Right kidney (tissue), 1 donor: ENCODE measurements at regions not wholly inside any gene's neighbourhood (a gene's known extent, or its start where the extent isn't known, plus 50 kb on each side); places are given as distances from the start of the nearest gene placed in this dataset.

Experiments used
- DNase-seq: peaks from one replicate; pipeline ENCODE4 v3.0.0-alpha.2; 2016

DNA sequence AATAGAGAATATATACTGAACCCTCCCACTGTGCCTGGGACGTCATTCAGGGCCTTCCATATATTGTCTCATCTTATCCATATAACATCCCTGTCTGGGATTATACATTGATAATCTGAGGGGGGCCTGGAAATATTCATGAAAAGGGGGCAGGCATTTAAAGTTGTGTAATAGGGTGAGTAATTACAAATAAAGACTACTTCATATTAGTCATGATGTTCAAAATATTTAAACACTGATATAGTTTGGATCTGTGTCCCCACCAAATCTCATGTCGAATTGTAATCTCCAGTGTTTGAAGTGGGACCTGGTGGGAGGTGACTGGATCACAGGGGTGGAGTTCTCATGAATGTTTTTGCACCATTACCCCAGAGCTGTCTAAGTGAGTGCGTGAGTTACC, 97.8 kb downstream of the AQP9 start:
- no peak for DNase-seq

DNA sequence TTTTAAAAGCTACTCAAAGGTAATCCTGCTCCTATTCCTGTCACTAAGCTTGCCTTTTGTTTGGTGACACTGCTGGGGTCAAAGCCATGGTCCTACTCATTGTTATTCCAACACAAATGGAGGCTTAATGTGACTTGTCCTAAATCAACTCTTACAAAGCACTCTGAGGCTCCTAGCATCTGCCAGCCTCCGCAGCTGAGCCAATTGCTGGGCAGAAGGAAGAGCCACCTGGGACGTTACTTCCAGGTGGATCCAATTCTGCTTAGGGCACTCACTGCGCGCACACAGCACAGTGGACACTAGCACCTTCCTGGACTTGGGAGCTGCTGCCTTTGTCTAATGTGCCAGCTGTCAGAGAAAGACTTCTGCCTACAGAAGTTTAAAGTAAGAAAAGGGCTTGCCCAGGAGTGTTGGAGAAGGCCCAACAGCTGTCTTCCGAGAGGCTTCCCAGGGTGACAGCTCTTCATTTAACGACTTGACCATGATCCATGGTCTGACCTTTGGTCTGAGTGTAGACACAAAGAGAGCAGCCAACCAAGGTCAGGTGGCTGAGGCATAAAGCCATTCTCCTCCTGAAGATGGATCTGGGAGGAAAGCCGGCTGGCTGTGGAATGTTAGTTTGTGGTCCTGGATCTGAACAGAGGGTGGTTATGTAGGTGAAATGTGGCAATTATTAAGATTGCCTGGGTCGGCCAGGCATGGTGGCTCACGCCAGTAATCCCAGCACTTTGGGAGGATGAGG, 102.2 kb downstream of the AQP9 start:
- DNase-seq = no peak

GRCh38 chr15:58241872-58242271, 103.7 kb downstream of the AQP9 start:
- no peak for DNase-seq

DNA sequence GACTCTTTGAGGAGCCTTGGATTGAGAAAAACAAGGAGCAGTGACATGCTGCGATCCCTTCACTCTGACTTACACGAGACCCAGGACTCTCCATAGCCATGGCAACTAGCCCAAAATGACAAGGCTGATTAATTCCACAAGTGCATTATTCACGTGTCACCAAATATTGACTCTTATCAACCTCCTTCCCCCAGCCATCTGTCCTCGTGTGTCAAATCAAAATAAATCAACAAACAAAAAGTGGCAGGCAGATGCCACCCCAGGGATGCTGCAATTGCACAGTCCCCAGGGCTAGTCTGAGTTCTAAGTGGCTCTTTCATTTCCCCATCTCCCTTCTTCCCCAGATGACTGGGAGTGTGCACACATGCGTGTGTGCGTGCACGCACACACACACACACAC, 104.9 kb downstream of the AQP9 start:
- no peak for DNase-seq

- no peak for DNase-seq
These were observed 106.4 kb downstream of the AQP9 start for GRCh38 chr15:58244536-58244935.

DNA sequence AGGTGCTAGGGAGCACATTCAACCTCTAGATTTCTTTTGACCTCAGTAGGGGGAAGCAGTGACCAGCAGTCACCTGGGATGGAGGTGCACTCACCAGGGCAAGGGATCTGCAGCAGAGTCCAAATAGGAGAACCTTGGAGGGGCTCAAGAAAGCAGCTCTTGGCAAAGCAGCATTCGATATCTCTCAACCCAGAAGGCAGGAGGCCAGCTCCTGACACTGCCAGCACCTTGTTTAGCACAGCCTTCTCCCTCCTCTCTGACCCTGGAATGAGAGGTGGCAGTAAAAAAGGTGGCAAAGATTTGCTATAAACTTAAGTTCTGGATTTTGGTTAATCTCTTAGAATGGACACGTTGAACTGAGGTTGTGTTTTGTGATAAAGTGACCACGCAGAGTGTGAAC, 107.9 kb downstream of the AQP9 start:
- no peak for DNase-seq

- no peak for DNase-seq
These were observed 110.0 kb downstream of the AQP9 start for GRCh38 chr15:58247855-58248842.

DNA sequence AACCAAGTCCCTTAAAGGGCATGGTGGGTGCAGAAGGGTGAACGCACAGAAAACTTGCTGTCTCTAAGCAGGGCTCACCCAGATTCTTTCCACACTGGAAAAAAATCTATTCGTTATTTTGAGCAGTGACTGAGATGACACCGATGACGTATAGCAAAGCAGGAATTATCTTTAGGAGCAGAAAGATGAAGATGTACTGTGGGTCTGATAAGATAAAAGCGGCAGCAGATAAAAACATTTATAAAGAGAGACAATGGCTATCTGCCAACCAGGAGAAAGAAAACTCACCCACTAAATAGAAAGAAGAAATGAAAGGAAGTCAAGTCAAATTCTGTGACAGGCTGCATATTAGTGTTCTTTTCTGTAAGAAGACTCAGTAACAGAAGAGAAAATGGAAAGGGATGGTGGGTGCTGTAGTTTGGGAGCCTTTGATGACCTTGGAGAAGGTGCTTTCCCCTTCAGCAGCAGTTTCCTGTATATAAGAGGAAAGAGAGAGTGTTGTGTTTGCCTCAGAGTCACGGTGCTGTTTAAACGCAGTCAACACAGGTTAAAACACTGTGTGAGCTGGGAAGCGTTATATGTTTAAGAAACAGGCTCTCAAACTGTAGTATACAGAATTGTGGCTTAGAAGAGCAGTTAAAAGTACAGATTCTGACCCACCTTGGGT, 111.6 kb downstream of the AQP9 start:
- DNase-seq = no peak

DNA sequence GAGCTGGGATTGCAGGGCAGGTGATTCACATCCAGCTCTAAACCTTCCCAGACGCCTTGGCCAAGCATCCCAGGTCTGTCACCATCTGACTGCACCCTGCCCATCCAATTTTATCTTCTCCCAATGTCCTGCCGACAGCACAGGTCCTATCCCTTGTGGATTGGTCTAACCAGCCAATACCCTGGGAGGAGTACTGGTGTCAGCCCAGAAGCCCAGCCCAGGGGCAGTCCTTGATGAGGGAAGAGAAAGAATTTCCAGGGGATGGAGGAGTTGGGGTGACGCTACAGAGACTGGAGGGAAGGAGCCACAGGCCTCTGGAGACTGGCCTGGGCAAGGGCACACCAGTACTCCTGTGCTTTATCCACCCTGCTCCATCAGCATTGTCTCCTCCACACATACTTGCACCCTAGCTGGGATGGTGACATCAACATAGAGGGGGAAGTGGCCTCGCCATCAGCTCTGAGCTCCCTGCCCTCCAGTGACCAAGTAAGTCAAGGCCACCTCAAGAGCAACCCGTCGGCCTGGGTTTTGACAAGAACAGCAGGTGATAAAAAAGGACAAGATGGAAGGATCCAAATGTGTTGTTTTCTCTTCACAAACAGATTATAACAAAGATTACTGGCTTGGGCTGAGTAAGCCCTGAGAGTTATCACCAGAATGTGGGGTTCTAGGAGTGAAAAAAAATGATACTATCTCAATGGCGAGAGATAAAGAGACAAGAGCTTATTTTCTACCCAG, 114.6 kb downstream of the AQP9 start:
- no peak for DNase-seq

- DNase-seq = no peak
These were observed 119.7 kb downstream of the AQP9 start for GRCh38 chr15:58257776-58258325.

- no peak for DNase-seq
These were observed 120.5 kb downstream of the AQP9 start for GRCh38 chr15:58258501-58259292.

GRCh38 chr15:58260205-58260724, 122.1 kb downstream of the AQP9 start:
- no peak for DNase-seq

DNA sequence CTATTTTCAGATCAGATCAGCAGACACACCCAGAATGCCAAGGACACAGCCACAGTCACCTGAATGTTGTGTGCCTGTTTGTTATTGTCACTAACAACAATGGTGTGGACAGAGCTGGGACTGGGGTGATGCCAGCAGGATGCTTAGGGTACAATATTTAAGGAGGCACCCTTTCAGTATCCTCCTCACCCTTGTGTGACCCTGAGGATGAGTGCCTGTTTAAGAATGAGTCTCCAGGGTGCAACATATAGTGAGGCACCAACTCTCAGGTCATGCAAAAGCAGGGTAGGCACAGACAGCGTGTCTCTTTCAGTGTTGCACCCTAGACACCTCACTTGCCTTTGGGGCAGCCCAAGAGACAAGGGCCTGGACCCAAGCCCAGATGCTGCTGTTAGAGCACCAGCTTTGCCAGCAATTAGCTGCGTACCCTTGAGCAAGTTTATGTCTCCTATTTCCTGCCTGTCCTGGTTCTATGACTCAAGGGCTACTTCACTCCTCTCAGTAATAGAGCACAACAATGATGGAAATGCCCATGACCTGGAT, 122.6 kb downstream of the AQP9 start:
- no peak for DNase-seq

DNA sequence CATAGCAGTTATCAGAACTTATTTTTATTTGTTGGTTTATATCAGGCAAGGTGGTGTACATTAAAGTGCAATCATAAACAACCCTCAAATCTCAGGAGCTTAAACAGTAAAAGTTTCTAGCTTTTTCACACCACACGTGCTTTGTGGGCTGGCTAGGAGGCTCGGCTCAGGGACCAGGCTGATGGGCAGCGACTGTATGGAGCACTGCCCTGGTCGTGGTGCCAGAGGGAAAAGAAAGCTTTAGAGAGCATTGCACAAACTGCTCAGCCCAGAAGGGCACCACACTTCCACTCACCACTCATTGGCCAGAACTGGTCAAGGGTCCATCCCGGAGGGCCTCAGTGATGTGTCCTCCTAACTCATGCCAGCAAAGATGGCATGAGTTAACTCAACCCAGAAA, 123.2 kb downstream of the AQP9 start:
- no peak for DNase-seq

DNA sequence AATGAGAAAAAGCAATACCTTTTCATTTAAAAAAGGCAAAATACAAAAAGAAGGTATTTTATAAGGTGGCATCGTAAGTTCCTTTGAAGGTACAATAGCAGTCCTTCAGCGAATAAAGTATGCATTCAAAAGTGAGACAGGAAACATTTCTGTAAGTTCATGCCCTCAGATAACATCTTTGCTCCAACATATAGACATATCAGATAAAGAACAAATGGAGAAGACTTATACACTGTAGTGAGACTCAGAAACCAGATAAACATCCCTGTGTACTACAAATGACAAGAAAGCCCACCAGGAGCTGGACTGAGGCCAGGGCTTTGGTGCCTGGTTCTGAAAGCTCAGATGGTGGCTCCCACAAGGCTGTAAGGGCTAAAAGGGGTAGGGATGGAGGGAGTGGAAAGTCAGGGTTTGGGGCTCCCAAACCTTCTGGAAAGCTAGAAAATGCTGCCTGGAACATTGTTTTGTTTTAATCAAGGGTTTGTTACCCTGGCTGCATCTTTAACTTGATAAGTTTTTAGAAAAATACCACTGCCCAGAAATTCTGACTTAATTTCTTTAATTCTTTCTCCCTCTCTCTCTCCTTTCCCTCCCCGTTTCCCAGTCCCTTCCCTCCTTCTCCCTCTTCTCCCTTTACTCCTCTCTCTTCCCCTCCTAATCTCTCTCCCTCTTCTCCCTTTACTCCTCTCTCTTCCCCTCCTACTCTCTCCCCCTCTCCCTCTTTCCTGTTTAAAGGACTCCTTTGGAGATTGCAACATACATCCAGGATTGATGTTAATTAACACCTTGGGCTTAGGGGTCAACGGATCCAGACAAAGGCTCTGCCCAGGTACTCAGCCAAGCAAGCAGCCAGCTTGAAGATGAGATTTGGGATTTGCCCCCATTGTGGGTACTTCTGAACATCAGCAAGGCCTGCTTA, 126.1 kb downstream of the AQP9 start:
- no peak for DNase-seq

DNA sequence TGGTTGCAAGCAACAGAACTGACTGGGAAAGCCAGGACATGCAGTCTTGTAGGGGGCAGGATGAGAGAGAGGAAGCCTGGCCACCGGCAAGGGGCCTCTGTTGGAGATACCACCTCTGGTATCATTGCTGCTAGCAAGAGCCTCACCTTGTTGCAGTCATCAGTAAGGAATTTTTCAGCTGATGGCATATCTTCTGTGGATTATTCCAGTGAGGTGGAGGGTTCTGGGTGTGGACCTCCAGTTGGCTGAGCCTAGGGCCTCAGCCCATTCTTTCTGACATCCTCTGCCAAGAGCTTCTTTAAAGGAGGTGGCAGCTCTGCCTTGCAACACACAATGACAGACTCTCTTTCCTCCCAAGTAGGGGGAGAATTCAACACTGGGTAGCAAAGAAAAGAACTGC, 128.9 kb downstream of the AQP9 start:
- no peak for DNase-seq

DNA sequence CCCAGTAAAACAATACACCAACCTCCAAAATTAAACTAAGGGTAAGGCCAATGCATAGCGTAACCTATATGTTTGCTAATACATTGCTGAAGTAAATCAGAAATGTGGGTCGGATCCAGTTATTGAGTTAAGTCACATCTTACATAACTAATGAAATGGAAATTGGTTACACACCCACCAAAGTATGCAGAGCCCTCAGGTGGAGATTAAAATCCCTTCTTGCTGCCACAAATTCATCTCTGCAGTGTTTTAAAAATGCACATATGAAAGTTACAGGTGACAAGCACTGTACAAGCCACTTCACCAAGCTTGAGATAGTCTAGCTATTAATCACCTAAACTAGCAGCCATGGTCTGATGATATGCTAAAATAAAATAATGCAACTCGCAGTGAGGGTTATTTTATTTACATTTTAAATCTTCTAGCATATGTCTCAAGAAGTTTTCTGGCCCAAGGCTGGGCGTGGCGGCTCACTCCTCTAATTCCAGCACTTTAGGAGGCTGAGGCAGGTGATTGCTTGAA, 130.6 kb downstream of the AQP9 start:
- DNase-seq = no peak

DNA sequence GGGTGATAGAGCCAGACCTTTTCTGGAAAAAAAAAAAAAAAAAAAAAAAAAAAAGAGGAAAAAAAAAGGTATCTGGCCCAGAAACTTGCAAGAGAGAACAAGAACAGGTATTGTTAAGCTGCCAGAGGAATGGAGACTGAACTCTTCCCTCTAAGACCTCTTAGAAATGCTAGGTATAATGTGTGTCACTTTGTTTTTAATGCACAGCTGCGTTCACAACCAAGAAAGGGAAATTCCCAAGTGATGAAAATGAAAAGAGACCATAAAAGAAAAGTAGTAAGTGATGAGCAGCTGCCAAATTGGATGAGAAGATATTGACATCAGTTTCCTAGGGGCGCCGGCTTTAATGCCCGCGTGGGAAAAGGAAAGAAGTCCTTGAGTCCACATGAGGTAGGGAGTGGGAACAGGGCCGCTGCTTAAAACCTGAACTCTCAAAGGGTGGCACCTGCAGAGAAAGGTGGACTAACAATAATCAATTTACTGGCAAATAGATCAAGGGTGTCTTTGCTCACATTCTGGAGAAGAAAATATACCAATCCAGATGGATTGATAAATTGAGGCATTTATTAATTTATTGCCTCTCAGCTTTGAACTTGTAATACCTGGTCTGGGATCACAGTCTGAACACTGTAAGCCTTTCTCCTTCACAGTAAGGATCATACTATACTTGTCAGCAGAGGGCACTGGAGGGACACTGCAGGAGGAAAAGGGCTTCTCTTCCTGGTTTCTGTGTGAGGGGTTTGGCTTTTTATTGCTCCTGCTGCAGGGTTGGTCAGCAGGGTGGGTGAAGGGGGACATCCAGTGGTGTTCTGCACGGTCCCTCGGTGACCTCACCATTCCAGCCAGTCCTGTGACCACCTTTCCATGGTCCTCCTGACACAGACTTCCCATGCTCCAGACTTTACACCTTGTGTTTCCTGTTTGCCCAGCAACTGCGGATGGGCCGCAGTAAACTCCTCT, 131.6 kb downstream of the AQP9 start:
- DNase-seq = peak; percentile 61
